Neural progenitor cell (in vitro differentiated cells): ENCODE measurements at regions not wholly inside any gene's neighbourhood (a gene's known extent, or its start where the extent isn't known, plus 50 kb on each side); places are given as distances from the start of the nearest gene placed in this dataset.

ENCODE experiments used
- CTCF ChIP-seq: fragments of 200-600 bp; sonication (generic); IDR thresholded peaks from 2 replicates; pipeline ENCODE4 v1.5.1; 2017; ENCODE audit warnings: antibody characterized with exemption, mild to moderate bottlenecking
- EZH2 ChIP-seq: fragments of 200-600 bp; sonication (generic); IDR thresholded peaks from 2 replicates; pipeline ENCODE4 v1.6.1; 2017; ENCODE audit warnings: antibody characterized with exemption, mild to moderate bottlenecking, moderate library complexity

DNA sequence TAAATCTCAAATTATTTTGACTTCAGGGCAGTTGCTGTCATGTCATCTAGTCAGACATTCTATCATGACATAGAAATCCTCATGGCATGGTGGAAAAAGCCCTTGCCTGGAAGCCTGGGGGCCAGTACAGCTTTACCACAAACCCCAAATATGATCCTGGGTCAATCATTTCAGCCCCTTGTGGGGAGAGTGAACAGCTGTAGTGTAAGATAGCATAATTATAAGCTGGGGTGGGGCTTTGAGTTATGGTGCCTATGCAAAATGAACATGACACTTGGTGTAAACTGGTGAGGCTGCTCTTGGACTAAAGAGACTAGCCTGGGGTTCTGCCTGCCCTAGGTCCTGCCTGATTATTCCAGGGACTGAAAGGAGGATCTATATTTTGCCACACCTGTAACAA is 207.7 kb upstream of the DDHD1 start:
- TF ChIP-seq CTCF = no peak
- no peak for TF ChIP-seq EZH2
